ENCODE measurements at regions not wholly inside any gene's neighbourhood (a gene's known extent, or its start where the extent isn't known, plus 50 kb on each side); places are given as distances from the start of the nearest gene placed in this dataset.

DNA sequence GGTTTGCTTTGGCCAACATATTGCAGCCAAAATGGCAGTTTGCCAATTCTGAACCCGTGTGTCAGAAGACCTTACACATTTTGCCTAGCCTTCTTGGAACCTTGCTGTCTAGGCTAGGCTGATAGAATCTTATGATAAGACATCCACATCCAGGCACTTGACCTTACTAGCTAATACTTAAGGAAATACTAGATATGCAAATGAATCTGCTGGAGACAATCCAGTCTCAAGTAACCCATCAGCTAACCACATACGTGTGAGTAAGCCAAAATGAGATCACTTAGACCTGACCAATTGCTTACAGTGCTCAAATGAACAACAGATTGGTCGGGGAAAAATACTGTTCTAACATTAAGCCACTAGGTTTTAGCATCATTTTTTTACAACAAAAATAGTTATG, 1504.6 kb upstream of the CDH9 start:
- Histone ChIP-seq H3K4me1 (no peaks in the 10 kb centered on the region), H3K4me3 (no peak overlapping the region), H3K36me3 (no peaks in the 10 kb centered on the region), H3K27me3 (no peaks in the 10 kb centered on the region), H3K27ac (no peak overlapping the region), H3K9me3 (no peaks in the 10 kb centered on the region)
- DNase-seq: no peak
- TF ChIP-seq CTCF (IDR thresholded peaks at IDR 0.05): no peak

GRCh38 chr5:28523888-28524635, 1485.7 kb upstream of the CDH9 start:
- no peaks in the 10 kb centered on the region for H3K36me3 ChIP-seq
- TF ChIP-seq POLR2A (IDR thresholded peaks at IDR 0.05) (no peak), CTCF (IDR thresholded peaks at IDR 0.05) (no peak)
- DNase-seq: no peak
- no peak overlapping the region for H3K27ac ChIP-seq
- no peak overlapping the region for H3K4me3 ChIP-seq
- peaks cover 0 to 3% (median 0%) of the 10 kb centered on the region in 4 donors for H3K9me3 ChIP-seq
- no peaks in the 10 kb centered on the region for H3K4me1 ChIP-seq
- no peaks in the 10 kb centered on the region for H3K27me3 ChIP-seq

GRCh38 chr5:28523416-28523815, 1485.0 kb upstream of the CDH9 start:
- Histone ChIP-seq H3K4me1 (no peaks in the 10 kb centered on the region), H3K27ac (no peak overlapping the region), H3K9me3 (peaks cover 0 to 3% (median 0%) of the 10 kb centered on the region in 4 donors), H3K27me3 (no peaks in the 10 kb centered on the region), H3K36me3 (no peaks in the 10 kb centered on the region), H3K4me3 (no peak overlapping the region)
- TF ChIP-seq CTCF (IDR thresholded peaks at IDR 0.05) (no peak), POLR2A (IDR thresholded peaks at IDR 0.05) (no peak)
- DNase-seq: no peak

DNA sequence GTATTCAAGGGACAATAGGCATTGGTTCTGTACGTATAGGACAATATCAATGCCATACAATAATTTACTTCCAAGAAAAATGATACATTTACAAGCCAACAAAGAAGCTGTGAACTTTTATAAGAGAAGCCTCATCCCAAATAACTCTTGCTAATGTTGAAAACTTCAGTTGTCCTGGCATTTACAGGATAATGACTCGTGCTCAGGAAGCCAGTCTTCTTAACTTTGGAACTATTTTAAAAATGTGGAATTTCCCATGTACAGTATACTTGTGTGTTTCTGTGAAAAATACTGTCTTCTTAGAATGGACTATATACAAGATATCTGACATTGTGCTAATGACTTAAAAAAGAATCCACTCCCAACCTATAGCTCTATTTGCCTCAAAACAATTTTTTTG, 1479.3 kb upstream of the CDH9 start:
- H3K27ac ChIP-seq: no peak overlapping the region
- no peaks in the 10 kb centered on the region for H3K4me1 ChIP-seq
- DNase-seq: no peak
- no peak overlapping the region for H3K4me3 ChIP-seq
- peaks cover 0 to 3% (median 0%) of the 10 kb centered on the region in 4 donors for H3K9me3 ChIP-seq
- no peaks in the 10 kb centered on the region for H3K36me3 ChIP-seq
- TF ChIP-seq CTCF (IDR thresholded peaks at IDR 0.05): no peak
- no peak for TF ChIP-seq POLR2A (IDR thresholded peaks at IDR 0.05)
- H3K27me3 ChIP-seq: no peaks in the 10 kb centered on the region

- TF ChIP-seq CTCF (IDR thresholded peaks at IDR 0.05) (no peak), POLR2A (IDR thresholded peaks at IDR 0.05) (no peak)
- no peak for DNase-seq
- no peaks in the 10 kb centered on the region for H3K4me1 ChIP-seq
- H3K4me3 ChIP-seq: no peak overlapping the region
- H3K9me3 ChIP-seq: peaks cover 0 to 3% (median 0%) of the 10 kb centered on the region in 4 donors
- H3K36me3 ChIP-seq: no peaks in the 10 kb centered on the region
- no peak overlapping the region for H3K27ac ChIP-seq
- no peaks in the 10 kb centered on the region for H3K27me3 ChIP-seq
Observed at GRCh38 chr5:28516722-28517121, 1478.3 kb upstream of the CDH9 start.

Measured in Peyer's patch (tissue), 4 donors.